ENCODE measurements at regions not wholly inside any gene's neighbourhood (a gene's known extent, or its start where the extent isn't known, plus 50 kb on each side); places are given as distances from the start of the nearest gene placed in this dataset.
A peak's percentile ranks its signal among the peaks of the same experiment; 100 is the strongest.

DNA sequence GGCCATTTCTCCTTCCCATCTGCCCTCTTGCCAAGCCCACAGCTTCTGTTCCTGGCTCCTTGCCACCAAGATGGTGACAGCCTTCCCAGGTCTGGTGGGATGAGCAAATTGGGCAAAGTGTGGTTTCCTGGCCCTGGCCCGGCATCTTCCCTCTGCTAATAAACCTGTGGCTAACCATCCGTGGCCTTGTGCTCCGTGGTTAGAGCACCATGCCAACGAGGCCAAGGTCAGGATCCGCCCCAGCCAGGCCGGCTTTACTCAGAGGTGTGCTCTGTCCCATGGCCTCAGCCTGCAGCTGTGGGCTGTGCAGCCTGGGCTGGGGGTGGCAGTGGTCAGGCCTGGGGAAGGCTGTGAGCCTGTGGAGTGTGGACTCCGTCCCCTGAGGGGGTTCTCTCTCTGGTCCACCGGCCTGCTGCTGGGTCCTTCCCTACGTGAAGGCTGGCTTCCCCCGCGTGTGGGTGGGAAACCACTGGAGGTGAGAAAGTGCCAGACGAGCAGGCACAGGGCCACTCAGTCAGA is 117.4 kb downstream of the VEGFA start:
- BruUV-seq (replicated peaks), result no TSS peak
- TF ChIP-seq TCF7L2 (IDR thresholded peaks at IDR 0.05; ENCODE audit: low read depth, low read length) (no peak), SIN3A (IDR thresholded peaks at IDR 0.05; ENCODE audit: borderline replicate concordance, insufficient read depth, low read depth, low read length) (no peak), POLR2AphosphoS5 (IDR thresholded peaks at IDR 0.05; ENCODE audit: low read depth, low read length) (no peak)
- TF ChIP-seq, protein P1, sequence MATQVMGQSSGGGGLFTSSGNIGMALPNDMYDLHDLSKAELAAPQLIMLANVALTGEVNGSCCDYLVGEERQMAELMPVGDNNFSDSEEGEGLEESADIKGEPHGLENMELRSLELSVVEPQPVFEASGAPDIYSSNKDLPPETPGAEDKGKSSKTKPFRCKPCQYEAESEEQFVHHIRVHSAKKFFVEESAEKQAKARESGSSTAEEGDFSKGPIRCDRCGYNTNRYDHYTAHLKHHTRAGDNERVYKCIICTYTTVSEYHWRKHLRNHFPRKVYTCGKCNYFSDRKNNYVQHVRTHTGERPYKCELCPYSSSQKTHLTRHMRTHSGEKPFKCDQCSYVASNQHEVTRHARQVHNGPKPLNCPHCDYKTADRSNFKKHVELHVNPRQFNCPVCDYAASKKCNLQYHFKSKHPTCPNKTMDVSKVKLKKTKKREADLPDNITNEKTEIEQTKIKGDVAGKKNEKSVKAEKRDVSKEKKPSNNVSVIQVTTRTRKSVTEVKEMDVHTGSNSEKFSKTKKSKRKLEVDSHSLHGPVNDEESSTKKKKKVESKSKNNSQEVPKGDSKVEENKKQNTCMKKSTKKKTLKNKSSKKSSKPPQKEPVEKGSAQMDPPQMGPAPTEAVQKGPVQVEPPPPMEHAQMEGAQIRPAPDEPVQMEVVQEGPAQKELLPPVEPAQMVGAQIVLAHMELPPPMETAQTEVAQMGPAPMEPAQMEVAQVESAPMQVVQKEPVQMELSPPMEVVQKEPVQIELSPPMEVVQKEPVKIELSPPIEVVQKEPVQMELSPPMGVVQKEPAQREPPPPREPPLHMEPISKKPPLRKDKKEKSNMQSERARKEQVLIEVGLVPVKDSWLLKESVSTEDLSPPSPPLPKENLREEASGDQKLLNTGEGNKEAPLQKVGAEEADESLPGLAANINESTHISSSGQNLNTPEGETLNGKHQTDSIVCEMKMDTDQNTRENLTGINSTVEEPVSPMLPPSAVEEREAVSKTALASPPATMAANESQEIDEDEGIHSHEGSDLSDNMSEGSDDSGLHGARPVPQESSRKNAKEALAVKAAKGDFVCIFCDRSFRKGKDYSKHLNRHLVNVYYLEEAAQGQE (IDR thresholded peaks at IDR 0.05; ENCODE audit: insufficient read depth in 1 of 2, low read depth in 2 of 2, low read length in 1 of 2), result no peak
- TF ChIP-seq, protein P2, sequence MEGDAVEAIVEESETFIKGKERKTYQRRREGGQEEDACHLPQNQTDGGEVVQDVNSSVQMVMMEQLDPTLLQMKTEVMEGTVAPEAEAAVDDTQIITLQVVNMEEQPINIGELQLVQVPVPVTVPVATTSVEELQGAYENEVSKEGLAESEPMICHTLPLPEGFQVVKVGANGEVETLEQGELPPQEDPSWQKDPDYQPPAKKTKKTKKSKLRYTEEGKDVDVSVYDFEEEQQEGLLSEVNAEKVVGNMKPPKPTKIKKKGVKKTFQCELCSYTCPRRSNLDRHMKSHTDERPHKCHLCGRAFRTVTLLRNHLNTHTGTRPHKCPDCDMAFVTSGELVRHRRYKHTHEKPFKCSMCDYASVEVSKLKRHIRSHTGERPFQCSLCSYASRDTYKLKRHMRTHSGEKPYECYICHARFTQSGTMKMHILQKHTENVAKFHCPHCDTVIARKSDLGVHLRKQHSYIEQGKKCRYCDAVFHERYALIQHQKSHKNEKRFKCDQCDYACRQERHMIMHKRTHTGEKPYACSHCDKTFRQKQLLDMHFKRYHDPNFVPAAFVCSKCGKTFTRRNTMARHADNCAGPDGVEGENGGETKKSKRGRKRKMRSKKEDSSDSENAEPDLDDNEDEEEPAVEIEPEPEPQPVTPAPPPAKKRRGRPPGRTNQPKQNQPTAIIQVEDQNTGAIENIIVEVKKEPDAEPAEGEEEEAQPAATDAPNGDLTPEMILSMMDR (IDR thresholded peaks at IDR 0.05), result no peak
- Histone ChIP-seq H3K4me3 (ENCODE audit: low read depth in 2 of 2, low read length in 2 of 2) (no peak overlapping the region), H3K27ac (ENCODE audit: low read length) (no peak overlapping the region; the same call in 1 of the 2 replicates), H3K27me3 (ENCODE audit: control insufficient read depth, insufficient read depth, low read length) (no peaks in the 10 kb centered on the region), H3K4me1 (ENCODE audit: control insufficient read depth, insufficient read depth, low read length) (no peaks in the 10 kb centered on the region; the same call in 1 of the 2 replicates), H3K9me3 (ENCODE audit: control insufficient read depth, insufficient read depth, low read depth, low read length) (no peaks in the 10 kb centered on the region), H3K36me3 (ENCODE audit: control insufficient read depth, insufficient read depth, low read length) (no peaks in the 10 kb centered on the region)
- CTCF ChIA-PET, result no interaction called here
- DNase-seq (ENCODE audit: low read depth, low spot score) (no peak), ATAC-seq (0 out of 2 replicates have a peak, but pooled peaks have one; percentile 49)
- POLR2A ChIA-PET, result no interaction called here
- in situ Hi-C loops (cut with HindIII; ENCODE audit: low pct_unique_long_range_greater_than_20kb, low sequenced_read_pairs), result no loop called here
- intact Hi-C loops (cut with micrococcal nuclease; ENCODE audit: unreplicated experiment), result no loop called here

DNA sequence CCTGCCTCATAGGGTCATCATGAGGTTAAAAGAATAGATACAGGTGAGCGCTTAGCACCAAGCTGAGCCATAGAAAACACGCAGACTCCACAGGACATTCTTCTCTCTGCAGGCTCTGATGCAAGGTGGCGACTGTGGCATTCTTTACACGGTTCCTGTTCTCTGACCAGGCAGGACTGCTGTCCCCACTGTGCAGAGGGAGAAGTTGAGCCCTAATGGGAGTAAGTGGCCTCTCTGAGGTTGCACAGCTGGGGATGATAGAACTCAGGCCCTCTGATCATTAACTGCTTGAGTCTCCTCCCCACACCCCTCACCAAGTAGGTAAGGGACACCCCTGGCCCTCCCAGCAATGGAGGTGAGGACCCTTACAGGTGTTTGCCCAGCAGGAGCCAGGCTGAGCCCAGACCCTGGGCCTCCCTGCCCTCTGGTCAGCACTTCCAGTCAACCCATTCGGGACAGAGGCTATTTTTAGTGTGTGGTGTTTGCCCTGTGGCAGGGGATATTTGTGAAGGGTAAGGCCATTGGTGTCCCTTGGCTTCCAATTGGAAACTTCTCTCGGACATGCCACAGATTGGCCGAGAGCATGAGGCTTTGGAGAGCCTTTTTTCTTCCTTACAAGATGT is 116.8 kb downstream of the VEGFA start:
- in situ Hi-C loops (cut with HindIII; ENCODE audit: low pct_unique_long_range_greater_than_20kb, low sequenced_read_pairs) (no loop called here), intact Hi-C loops (cut with micrococcal nuclease; ENCODE audit: unreplicated experiment) (no loop called here)
- POLR2A ChIA-PET, result no interaction called here
- BruUV-seq (replicated peaks), result no TSS peak
- DNase-seq (ENCODE audit: low read depth, low spot score) (no peak), ATAC-seq (no peak)
- no peaks in the 10 kb centered on the region for H3K9me3 ChIP-seq (ENCODE audit: control insufficient read depth, insufficient read depth, low read depth, low read length)
- CTCF ChIA-PET, result no interaction called here
- H3K36me3 ChIP-seq (ENCODE audit: control insufficient read depth, insufficient read depth, low read length), result no peaks in the 10 kb centered on the region
- no peaks in the 10 kb centered on the region; the same call in 1 of the 2 replicates for H3K4me1 ChIP-seq (ENCODE audit: control insufficient read depth, insufficient read depth, low read length)
- H3K4me3 ChIP-seq (ENCODE audit: low read depth in 2 of 2, low read length in 2 of 2), result no peak overlapping the region
- no peak overlapping the region; the same call in 1 of the 2 replicates for H3K27ac ChIP-seq (ENCODE audit: low read length)
- TF ChIP-seq, protein P2 (IDR thresholded peaks at IDR 0.05), result no peak
- TF ChIP-seq, protein P1 (IDR thresholded peaks at IDR 0.05; ENCODE audit: insufficient read depth in 1 of 2, low read depth in 2 of 2, low read length in 1 of 2), result no peak
- no peak for TF ChIP-seq SIN3A (IDR thresholded peaks at IDR 0.05; ENCODE audit: borderline replicate concordance, insufficient read depth, low read depth, low read length)
- TF ChIP-seq TCF7L2 (IDR thresholded peaks at IDR 0.05; ENCODE audit: low read depth, low read length), result no peak
- TF ChIP-seq POLR2AphosphoS5 (IDR thresholded peaks at IDR 0.05; ENCODE audit: low read depth, low read length), result no peak
- no peaks in the 10 kb centered on the region for H3K27me3 ChIP-seq (ENCODE audit: control insufficient read depth, insufficient read depth, low read length)

Data from Panc1 (cell line).